GM18907 (cell line): ENCODE measurements at regions not wholly inside any gene's neighbourhood (a gene's known extent, or its start where the extent isn't known, plus 50 kb on each side); places are given as distances from the start of the nearest gene placed in this dataset.
"Not testable (repeated sequence)": the region's sequence is repeated elsewhere in the genome, so short reads cannot be mapped to it uniquely, and the experiment has no call there.

Experiments
- ATAC-seq: cut with Tn5 transposase; IDR thresholded peaks from one replicate; pipeline ENCODE4 v1.9.1; 2021; ENCODE audit warnings: mild to moderate bottlenecking, moderate library complexity; ENCODE audit not compliant: unreplicated experiment

DNA sequence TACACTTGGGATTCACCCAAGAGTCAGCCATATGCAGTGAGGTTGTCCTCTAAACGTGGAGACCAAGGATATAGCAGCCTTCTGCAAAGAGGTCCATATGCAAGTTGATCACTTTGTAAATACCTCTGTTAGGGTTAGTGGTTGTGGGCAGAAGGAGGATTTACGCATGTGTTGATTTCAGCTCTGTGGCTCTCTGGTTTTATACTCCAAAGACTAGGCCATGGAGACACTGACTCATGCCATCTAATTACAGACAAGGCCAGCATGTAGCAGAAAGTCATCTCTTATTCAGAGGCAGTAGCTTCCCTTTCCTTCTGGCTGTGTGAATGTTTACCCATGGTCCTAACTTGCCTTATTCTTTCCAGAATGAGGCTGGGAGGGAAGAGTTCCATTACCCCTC, 140.9 kb upstream of the GOLGA6L4 start:
- ATAC-seq, result not testable (repeated sequence)

GRCh38 chr15:84097053-84097452, 138.5 kb upstream of the GOLGA6L4 start:
- not testable (repeated sequence) for ATAC-seq

GRCh38 chr15:84098604-84099003, 137.0 kb upstream of the GOLGA6L4 start:
- ATAC-seq, result no peak

GRCh38 chr15:84099181-84099580, 136.4 kb upstream of the GOLGA6L4 start:
- ATAC-seq, result no peak

GRCh38 chr15:84103345-84103744, 132.2 kb upstream of the GOLGA6L4 start:
- ATAC-seq, result no peak

DNA sequence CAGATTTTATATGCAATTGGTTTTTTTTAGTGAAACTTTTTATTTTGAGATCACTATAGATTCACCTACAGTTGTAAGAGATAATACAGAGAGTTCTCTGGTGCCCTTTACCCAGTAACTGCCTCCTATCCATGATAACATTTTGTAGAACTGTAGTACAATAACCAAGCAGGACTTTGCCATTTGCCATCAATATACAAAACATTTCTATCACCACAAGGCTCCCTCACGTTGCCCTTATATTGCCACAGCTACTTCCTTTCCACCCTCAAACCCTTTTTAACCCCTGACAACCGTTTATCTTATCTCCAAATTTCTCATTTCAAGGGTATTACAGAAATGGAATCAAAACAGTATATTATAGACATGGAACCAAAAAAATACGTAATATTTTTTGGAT, 130.7 kb upstream of the GOLGA6L4 start:
- no peak for ATAC-seq

DNA sequence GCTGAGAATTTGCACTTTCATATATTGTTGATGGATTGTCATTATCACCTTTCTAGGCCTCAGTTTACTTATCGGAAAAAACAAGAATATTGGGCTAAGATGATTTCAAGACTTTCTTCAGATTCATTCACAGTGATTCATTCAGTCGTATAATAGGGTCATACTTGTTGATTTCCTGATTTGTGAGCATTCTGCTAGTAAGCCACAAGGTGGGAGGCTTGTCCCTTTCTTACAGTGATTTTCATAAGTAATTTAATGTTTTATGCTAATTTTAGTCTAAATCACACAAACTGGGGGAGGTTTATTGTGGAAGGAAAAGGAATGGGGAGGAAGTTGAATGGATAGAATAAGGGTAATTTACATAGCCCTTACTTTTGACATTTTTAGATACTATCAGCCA, 126.8 kb upstream of the GOLGA6L4 start:
- no peak for ATAC-seq

DNA sequence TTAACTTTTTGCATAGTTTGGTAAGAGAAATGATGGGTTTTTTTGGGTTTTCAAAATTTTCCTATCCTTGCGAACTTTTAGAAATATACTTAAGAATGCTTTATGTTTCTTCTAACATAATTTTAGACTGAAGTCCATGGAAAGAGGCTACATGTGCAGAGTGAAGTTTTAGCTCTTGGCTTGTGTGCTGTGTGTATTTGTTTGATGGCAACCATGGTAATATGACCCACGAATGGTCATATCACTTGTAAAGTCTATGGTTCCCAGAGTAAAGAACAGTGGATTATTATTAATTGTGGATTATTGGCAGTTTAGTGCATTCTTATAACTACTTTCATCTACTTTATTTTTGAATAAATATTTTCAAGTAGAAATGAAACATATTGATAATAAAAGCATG, 124.0 kb upstream of the GOLGA6L4 start:
- ATAC-seq, result no peak

- ATAC-seq, result no peak
These were observed 123.5 kb upstream of the GOLGA6L4 start for GRCh38 chr15:84112025-84112424.

- ATAC-seq, result no peak
These were observed 121.7 kb upstream of the GOLGA6L4 start for GRCh38 chr15:84113919-84114318.

GRCh38 chr15:84114680-84115079, 120.9 kb upstream of the GOLGA6L4 start:
- ATAC-seq, result not testable (repeated sequence)

- ATAC-seq, result not testable (repeated sequence)
These were observed 116.2 kb upstream of the GOLGA6L4 start for GRCh38 chr15:84119351-84119750.

DNA sequence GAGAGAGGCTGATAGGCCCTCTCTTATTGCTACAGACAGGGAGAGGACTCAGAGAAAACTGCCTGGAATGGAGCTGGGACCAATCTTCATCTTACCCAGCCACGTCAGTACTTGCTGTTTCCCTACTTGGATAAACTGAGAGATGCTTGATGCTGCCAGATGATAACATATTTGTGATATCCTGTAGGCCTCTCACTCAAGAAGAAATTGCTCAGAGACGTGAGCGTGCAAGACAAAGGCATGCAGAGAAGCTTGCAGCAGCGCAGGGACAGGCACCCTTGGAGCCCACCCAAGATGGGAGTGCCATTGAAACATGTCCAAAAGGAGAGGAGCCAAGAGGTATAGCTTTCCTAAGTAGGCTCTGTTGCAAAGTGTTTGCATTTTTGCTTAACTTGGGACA, 114.7 kb upstream of the GOLGA6L4 start:
- not testable (repeated sequence) for ATAC-seq

DNA sequence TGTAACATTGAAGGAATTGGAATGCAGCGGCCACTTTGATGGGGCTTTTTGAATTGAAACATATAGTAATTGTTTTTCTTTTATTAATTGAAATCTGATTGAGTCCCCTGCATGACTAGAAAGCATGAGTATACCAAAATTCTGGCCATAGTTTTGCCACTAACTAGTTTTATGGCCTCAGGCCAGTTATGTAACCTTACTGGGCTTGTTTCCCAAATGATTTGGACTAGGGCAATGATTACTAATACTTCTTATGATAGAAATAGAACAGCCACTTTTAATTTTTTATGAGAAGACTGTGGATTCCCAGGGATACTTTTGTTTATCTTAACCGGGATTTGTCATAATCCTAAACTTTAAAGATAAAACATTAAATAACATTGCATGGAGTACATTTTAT, 106.9 kb upstream of the GOLGA6L4 start:
- ATAC-seq, result not testable (repeated sequence)

DNA sequence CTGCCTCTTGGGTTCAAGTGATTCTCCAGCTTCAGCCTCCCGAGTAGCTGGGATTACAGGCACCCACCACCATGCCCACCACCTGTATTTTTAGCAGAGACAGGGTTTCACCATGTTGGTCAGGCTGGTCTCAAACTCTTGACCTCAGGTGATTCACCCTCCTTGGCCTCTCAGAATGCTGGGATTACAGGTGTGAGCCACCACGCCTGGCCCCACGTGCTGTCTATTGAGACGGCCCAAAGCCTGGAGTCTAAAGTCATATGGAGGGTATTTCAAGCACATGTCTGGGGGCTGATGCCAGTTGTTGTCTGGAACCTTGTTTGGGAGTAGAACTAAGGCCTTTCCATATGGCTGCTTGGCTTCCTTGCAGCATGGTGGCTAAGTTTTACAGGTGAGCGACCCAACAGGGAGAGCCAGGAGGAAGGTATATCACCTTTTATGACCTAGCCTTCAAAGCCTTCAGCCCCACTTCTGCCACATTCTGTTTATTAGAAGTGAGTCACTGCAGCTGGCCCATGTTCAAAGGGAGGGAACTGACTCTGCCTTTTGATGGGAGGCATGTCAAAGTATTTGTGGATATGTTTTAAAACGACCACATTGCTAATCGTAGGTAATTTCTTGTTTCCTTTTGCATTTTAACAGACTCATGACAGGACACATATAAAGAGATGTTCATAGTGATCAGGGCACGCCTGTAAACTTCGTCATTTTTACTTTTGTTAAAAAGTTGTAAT, 105.3 kb upstream of the GOLGA6L4 start:
- not testable (repeated sequence) for ATAC-seq

- ATAC-seq, result not testable (repeated sequence)
These were observed 99.6 kb upstream of the GOLGA6L4 start for GRCh38 chr15:84135931-84136456.

- ATAC-seq, result peak; percentile 96
These were observed 92.7 kb upstream of the GOLGA6L4 start for GRCh38 chr15:84142888-84143337.

DNA sequence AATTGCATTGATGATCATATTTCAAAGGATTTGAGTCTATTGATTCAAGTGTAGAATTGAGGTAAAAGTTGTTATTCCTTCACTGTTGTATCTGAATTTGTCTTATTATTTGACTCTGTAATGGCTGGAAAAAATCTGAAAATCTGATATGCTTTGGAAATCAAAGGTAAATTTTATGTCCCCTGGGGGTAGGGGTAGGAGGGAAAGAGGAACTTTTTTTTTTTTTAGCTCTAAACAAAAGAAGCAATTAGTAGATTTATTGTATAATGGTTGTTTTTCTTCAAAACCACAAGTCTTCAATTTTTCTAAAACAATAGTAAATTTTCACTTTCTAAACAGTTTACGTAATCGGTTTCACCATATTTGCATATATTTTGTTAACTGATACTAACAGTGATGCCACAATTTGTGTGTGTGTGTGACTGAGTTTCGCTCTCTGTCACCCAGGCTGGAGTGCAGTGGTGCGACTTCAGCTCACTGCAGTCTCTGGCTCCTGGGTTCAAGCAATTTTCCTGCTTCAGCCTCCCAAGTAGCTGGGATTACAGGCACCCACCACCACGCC, 91.7 kb upstream of the GOLGA6L4 start:
- no peak for ATAC-seq

GRCh38 chr15:84144946-84145345, 90.6 kb upstream of the GOLGA6L4 start:
- not testable (repeated sequence) for ATAC-seq

DNA sequence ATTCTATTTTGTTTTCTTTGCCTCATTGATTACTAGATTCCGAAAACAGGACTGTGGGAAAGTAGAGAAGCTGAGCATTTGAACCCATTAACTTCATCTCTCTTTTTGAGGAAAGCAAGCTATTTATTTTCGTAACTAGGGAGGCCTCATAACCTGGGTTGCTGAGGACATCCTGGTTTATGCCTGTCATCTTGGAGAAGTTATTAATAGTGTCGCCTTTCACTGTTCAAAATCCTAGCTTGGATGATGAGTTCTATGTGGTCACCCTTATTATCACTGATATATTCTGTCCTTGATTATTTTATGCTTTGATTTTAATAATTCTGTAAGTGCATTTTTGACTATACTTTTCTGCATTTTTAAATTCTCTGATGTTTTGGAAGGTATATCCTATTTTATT, 89.3 kb upstream of the GOLGA6L4 start:
- not testable (repeated sequence) for ATAC-seq

DNA sequence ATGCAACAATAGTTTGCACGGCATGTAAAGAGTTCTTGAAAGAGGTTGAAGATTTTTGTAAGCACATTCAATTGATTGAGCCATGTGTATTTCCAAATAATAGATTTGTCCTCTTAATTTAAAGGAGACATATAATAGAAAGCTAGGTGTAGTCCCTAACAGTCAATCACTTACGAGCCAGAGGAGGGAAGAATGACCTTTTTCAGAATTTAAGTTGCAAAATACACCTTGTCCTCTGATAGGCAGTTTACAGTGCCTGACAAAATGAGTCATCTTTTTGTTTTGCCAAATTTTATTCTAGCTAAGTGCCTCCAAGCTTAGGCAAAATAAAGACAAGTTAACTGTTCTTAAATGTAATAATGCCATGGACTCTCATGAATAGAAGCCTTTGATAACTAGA, 88.3 kb upstream of the GOLGA6L4 start:
- ATAC-seq, result not testable (repeated sequence)

DNA sequence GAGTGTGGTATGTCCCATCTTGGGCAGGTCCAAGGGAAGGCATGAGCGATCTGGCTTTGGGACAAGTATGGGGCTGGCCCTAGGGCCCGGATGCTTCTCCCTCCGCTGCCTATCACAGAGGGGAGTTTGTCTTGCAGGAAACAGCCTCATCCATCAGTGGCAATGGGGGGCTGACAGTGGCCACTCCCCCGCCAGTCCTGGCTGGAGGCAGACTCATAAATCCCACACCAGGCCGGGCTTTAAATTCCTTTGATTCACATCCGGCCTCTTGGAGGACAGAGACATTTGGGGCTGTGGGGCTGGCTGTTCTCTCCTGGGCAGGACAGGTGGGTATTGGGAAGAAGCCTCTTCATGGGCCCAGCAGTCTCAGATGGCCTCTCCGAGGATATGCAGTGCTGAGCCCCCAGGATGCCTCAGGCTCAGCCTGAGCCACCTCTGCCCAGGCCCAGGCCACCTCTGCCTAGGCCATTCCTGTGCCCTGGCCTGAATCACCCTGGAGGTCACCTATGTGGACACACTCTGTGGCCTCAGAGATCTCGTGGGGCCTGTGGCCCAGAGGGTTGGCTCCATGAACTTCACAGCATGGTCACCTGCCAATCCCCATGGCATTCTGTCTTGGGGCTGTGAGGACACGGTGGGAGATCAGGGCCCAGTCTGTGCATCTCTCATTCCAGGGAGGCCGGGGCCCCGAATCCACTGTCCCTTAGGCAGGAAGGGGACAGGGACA, 84.2 kb upstream of the GOLGA6L4 start:
- no peak for ATAC-seq
